Naive thymus-derived CD4-positive, alpha-beta T cell (primary cell): ENCODE measurements at regions not wholly inside any gene's neighbourhood (a gene's known extent, or its start where the extent isn't known, plus 50 kb on each side); places are given as distances from the start of the nearest gene placed in this dataset.

ENCODE experiments used
- ATAC-seq: fragments of 150-1000 bp; cut with Tn5 transposase; 2 replicates; pipeline ENCODE4 v1.10.0; 2021; ENCODE audit warnings: mild to moderate bottlenecking, moderate library complexity
- CTCF ChIA-PET: fragments of 350-600 bp; sonication (Branson Sonifier 250); formaldehyde crosslinking; loops from one replicate; lab custom pipeline; 2021; ENCODE audit warnings: antibody characterized with exemption; lab: Charles Lee
- POLR2A ChIA-PET: fragments of 350-600 bp; sonication (Branson Sonifier 250); formaldehyde crosslinking; loops from one replicate; lab custom pipeline; 2021; ENCODE audit warnings: antibody characterized with exemption, inconsistent platforms; lab: Charles Lee
- DNase-seq, 9 donors: peaks; one replicate each; pipeline versions ENCODE4 v3.0.0 to v3.0.0-alpha.2; 2020 to 2022; ENCODE audit warnings: mixed read lengths in 1 of 9
- H3K27ac ChIP-seq: one replicate; pipeline ENCODE4 v1.7.0; 2013; ENCODE audit warnings: mild to moderate bottlenecking, low read depth, low read length, moderate library complexity
- H3K27me3 ChIP-seq, 2 donors: one replicate each; pipeline ENCODE4 v1.7.0; 2013; ENCODE audit warnings: low read length in 2 of 2, mild to moderate bottlenecking in 2 of 2, moderate library complexity in 2 of 2; ENCODE audit not compliant: control insufficient read depth in 2 of 2, insufficient read depth in 2 of 2
- H3K36me3 ChIP-seq, 3 experiments: 1 replicate in 2 of 3; 2 replicates in 1 of 3; pipeline ENCODE4 v1.7.0; 2013; ENCODE audit warnings: low read length in 3 of 3, mild to moderate bottlenecking in 3 of 3, moderate library complexity in 1 of 3; ENCODE audit not compliant: insufficient read depth in 3 of 3, control insufficient read depth in 2 of 3
- H3K4me1 ChIP-seq, 2 donors: one replicate each; pipeline ENCODE4 v1.7.0; 2013; ENCODE audit warnings: low read length in 2 of 2, mild to moderate bottlenecking in 2 of 2, moderate library complexity in 1 of 2; ENCODE audit not compliant: control insufficient read depth in 2 of 2, insufficient read depth in 2 of 2
- H3K4me3 ChIP-seq: 2 replicates; pipeline ENCODE4 v1.7.0; 2013; ENCODE audit warnings: mild to moderate bottlenecking, low read length
- H3K9me3 ChIP-seq, 3 experiments: 1 replicate in 2 of 3; 2 replicates in 1 of 3; pipeline ENCODE4 v1.7.0; 2013; ENCODE audit warnings: low read length in 3 of 3; ENCODE audit not compliant: control insufficient read depth in 2 of 3
- H3K27ac Mint-ChIP-seq, 9 donors: one replicate each; pipeline ENCODE4 v1.8.0; 2020 to 2022; ENCODE audit warnings: mixed read lengths in 9 of 9, mild to moderate bottlenecking in 8 of 9, moderate library complexity in 5 of 9, inconsistent platforms in 2 of 9
- H3K27me3 Mint-ChIP-seq, 5 donors: one replicate each; pipeline ENCODE4 v1.8.0; 2021 to 2022; ENCODE audit warnings: mixed read lengths in 5 of 5, mild to moderate bottlenecking in 1 of 5
- H3K36me3 Mint-ChIP-seq, 5 donors: one replicate each; pipeline ENCODE4 v1.8.0; 2020 to 2022; ENCODE audit warnings: mixed read lengths in 5 of 5, mild to moderate bottlenecking in 3 of 5, inconsistent platforms in 1 of 5
- H3K4me1 Mint-ChIP-seq, 7 donors: one replicate each; pipeline ENCODE4 v1.8.0; 2020 to 2022; ENCODE audit warnings: mixed read lengths in 7 of 7, mild to moderate bottlenecking in 3 of 7, inconsistent platforms in 1 of 7
- H3K4me3 Mint-ChIP-seq, 10 donors: one replicate each; pipeline ENCODE4 v1.8.0; 2020 to 2022; ENCODE audit warnings: mild to moderate bottlenecking in 10 of 10, mixed read lengths in 10 of 10, moderate library complexity in 6 of 10, inconsistent platforms in 2 of 10
- H3K9me3 Mint-ChIP-seq, 11 donors: one replicate each; pipeline ENCODE4 v1.8.0; 2020 to 2022; ENCODE audit warnings: mixed read lengths in 11 of 11, mild to moderate bottlenecking in 4 of 11, inconsistent platforms in 1 of 11, moderate library complexity in 1 of 11
- intact Hi-C, 2 donors: fragments of 100-400 bp; cut with micrococcal nuclease; formaldehyde crosslinking; loops; one replicate each; pipeline ENCODE4 v1.15.1; 2023

DNA sequence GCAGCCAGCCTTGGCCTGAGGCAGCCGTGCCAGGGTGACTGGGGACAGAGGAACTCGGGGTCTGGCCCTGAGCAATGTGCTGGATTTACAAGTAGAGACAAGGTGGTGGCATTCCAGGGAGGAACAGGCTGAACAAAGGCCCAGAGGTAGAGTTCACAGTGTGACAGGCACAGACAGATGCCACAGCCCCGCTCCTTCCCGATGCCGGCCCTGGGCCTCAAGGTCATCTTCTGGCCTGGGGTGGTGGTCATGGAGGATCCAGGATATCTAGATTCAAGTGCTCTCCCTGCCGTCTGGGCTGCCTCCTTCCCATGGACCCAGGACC lies 68.9 kb upstream of the COL13A1 start:
- Mint-ChIP-seq H3K27me3 (peaks cover 0 to 8% (median 5%) of the 10 kb centered on the region in 5 donors), H3K36me3 (no peaks in the 10 kb centered on the region), H3K4me3 (no peak overlapping the region), H3K4me1 (peaks cover 8 to 21% (median 14%) of the 10 kb centered on the region in 7 donors), H3K27ac (no peak overlapping the region), H3K9me3 (no peaks in the 10 kb centered on the region)
- DNase-seq (no peak), ATAC-seq (no peak)
- intact Hi-C loops = no loop called here
- ChIA-PET CTCF (no interaction called here), POLR2A (no interaction called here)
- Histone ChIP-seq H3K27ac (no peak overlapping the region), H3K36me3 (no peaks in the 10 kb centered on the region), H3K27me3 (no peaks in the 10 kb centered on the region), H3K9me3 (no peaks in the 10 kb centered on the region), H3K4me3 (no peak overlapping the region), H3K4me1 (no peaks in the 10 kb centered on the region)

DNA sequence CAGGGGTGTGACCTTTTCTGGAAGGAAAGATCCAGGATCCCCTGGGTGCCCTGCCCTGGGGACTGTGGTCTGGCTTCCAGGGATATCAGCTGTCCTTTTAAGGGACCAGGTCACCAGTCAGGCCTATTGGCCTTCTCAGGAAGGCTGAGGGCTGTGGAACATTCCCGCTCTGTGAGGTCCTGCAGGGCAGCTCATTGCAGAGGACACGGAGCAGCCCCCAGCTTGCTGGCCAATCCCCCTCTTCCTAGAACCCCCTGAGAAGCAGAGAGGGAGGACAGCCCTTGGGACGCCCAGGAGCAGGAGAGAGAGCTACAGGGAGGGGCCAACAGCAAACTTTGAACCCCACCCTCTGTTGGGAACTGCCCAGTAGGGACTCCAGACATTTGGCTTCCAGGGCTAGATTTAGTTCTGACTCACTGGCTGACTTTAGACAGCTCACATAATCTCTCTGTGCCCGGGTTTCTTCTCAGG lies 67.9 kb upstream of the COL13A1 start:
- DNase-seq (no peak), ATAC-seq (no peak)
- H3K36me3 Mint-ChIP-seq = no peaks in the 10 kb centered on the region
- no peak overlapping the region for H3K27ac Mint-ChIP-seq
- ChIA-PET CTCF (no interaction called here), POLR2A (no interaction called here)
- peaks cover 8 to 16% (median 13%) of the 10 kb centered on the region in 7 donors for H3K4me1 Mint-ChIP-seq
- H3K27me3 ChIP-seq = no peaks in the 10 kb centered on the region
- intact Hi-C loops = no loop called here
- no peaks in the 10 kb centered on the region for H3K9me3 ChIP-seq
- no peaks in the 10 kb centered on the region for H3K36me3 ChIP-seq
- no peaks in the 10 kb centered on the region for H3K4me1 ChIP-seq
- H3K4me3 ChIP-seq = no peak overlapping the region
- no peak overlapping the region for H3K4me3 Mint-ChIP-seq
- H3K9me3 Mint-ChIP-seq = no peaks in the 10 kb centered on the region
- H3K27ac ChIP-seq = no peak overlapping the region
- H3K27me3 Mint-ChIP-seq = peaks cover 0 to 5% (median 0%) of the 10 kb centered on the region in 5 donors

DNA sequence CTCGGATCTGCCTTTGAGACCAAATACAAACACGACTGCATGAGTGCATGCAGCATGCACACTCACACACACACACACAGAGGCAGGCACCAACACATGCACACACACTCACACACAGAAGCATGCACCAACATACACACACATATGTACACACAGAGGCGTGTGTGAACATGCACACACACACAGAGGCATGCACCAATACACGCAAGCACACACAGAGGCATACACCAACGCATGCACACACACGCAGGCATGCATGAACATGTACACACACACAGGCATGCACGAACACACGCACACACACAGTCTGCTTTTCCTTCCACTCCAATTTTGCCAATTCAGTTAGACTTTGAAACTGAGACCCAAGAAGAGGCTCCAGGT lies 67.3 kb upstream of the COL13A1 start:
- Histone ChIP-seq H3K36me3 (no peaks in the 10 kb centered on the region), H3K4me1 (no peaks in the 10 kb centered on the region), H3K9me3 (no peaks in the 10 kb centered on the region), H3K27ac (no peak overlapping the region), H3K4me3 (no peak overlapping the region), H3K27me3 (no peaks in the 10 kb centered on the region)
- ChIA-PET CTCF (no interaction called here), POLR2A (no interaction called here)
- Mint-ChIP-seq H3K9me3 (no peaks in the 10 kb centered on the region), H3K4me1 (peaks cover 8 to 16% (median 13%) of the 10 kb centered on the region in 7 donors), H3K27me3 (peaks cover 0 to 5% (median 0%) of the 10 kb centered on the region in 5 donors), H3K4me3 (peak overlapping the region in 1 of 10 donors; percentile 2), H3K36me3 (no peaks in the 10 kb centered on the region), H3K27ac (no peak overlapping the region)
- intact Hi-C loops = no loop called here
- no peak for DNase-seq
- ATAC-seq = no peak

DNA sequence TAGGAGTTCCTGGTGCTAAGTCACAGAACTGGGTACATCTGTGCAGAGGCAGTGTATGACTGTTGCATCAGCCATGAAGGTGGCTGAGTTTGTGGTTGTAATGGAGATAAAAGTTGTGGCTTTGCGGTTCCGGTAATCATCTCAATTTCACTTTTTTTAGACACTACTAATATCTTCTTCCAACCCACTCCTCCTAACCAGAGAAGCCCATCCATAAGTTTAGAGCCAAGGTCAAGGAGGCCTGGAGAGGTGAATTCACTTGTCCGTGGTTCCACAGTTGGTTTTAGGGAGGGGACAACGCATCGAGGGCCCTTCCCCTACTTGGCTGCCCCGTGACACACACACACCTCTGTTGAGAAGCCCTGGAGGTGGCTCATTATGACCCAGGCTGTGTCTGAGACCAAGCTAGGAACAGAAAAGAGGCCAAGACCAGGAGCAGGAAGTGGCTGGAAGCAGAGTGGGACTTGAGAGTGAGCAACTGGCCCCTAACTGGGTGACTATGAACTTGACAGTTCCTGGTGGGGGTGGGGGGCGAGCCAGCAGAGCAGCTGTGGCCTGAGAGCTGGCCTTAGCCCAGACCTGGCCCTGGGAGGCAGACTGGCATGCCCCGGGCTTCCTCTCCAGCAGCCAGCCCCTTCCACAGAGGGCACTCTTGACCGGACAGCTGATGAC lies 66.8 kb upstream of the COL13A1 start:
- Histone ChIP-seq H3K27me3 (no peaks in the 10 kb centered on the region), H3K27ac (no peak overlapping the region), H3K36me3 (no peaks in the 10 kb centered on the region), H3K9me3 (no peaks in the 10 kb centered on the region), H3K4me1 (no peaks in the 10 kb centered on the region), H3K4me3 (no peak overlapping the region)
- peaks cover 0 to 5% (median 0%) of the 10 kb centered on the region in 5 donors for H3K27me3 Mint-ChIP-seq
- H3K4me3 Mint-ChIP-seq = peak overlapping the region in 1 of 10 donors; percentile 13
- CTCF ChIA-PET = no interaction called here
- DNase-seq (no peak), ATAC-seq (no peak)
- intact Hi-C loops = no loop called here
- POLR2A ChIA-PET = no interaction called here
- no peaks in the 10 kb centered on the region for H3K36me3 Mint-ChIP-seq
- no peaks in the 10 kb centered on the region for H3K9me3 Mint-ChIP-seq
- peaks cover 8 to 16% (median 13%) of the 10 kb centered on the region in 7 donors for H3K4me1 Mint-ChIP-seq
- no peak overlapping the region for H3K27ac Mint-ChIP-seq

DNA sequence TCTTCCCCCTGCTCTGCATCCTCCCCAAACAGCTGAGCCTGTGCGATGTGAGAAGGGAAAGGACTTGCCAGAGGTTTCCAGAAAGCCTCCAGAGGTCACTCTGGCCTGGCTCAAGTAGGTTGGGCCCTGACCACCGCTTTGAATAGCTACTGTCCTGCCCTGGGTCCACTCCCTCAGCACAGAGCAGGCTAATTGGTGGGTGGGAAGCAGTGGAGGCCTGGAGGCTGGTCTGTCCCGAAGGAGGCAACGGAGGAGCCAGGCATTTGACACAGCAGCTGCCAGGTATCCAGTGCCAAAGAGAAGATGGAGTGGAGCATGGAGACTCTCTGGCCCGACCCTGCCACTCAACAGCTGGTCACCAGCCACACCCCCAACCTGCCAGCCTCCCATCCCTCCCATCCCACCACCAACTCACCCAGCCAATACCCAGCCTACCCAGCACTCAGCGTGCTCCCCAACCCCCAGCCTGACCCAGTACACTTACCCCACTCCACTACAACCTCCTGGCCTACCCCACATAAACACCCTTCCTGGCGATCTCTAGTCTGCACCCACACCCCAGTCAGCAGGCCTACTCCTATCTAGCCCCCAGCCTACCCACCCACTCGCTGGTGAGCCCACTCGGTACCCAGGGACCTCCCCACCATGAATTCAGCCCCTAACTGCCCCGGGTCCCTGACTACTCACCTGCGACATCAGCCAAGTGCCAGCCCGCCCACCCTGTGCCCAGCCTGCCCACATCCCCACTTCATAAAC lies 64.6 kb upstream of the COL13A1 start:
- Mint-ChIP-seq H3K9me3 (no peaks in the 10 kb centered on the region), H3K27me3 (peaks cover 0 to 8% (median 0%) of the 10 kb centered on the region in 5 donors), H3K27ac (no peak overlapping the region), H3K4me1 (peaks cover 8 to 16% (median 13%) of the 10 kb centered on the region in 7 donors), H3K4me3 (no peak overlapping the region), H3K36me3 (no peaks in the 10 kb centered on the region)
- Histone ChIP-seq H3K27me3 (no peaks in the 10 kb centered on the region), H3K27ac (no peak overlapping the region), H3K4me1 (no peaks in the 10 kb centered on the region), H3K4me3 (no peak overlapping the region), H3K9me3 (no peaks in the 10 kb centered on the region), H3K36me3 (no peaks in the 10 kb centered on the region)
- ChIA-PET CTCF (no interaction called here), POLR2A (no interaction called here)
- intact Hi-C loops = no loop called here
- DNase-seq (no peak), ATAC-seq (no peak)

DNA sequence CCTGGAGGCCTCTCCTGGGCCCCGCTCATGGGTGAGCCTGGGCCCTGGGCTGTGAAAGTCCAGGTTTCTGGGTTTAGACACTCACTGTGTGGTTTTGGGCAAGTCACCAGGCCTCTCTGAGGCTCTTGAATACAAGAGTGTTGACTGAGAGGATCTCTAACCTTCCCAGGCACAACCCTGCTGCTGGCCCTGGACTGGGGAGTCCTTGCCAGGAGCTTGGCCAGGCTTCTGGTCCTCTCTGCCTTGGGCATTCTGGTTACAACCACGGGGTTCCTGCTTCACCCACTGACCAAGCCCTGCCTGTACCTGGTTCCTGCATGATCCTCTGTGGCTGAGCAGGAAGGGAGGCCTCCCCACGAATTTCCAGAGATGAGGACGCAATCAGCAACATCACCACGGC lies 63.6 kb upstream of the COL13A1 start:
- intact Hi-C loops = no loop called here
- DNase-seq = no peak
- H3K4me3 Mint-ChIP-seq = no peak overlapping the region
- H3K4me1 Mint-ChIP-seq = peaks cover 8 to 16% (median 13%) of the 10 kb centered on the region in 7 donors
- ChIA-PET CTCF (no interaction called here), POLR2A (no interaction called here)
- no peaks in the 10 kb centered on the region for H3K36me3 Mint-ChIP-seq
- H3K9me3 Mint-ChIP-seq = no peaks in the 10 kb centered on the region
- Histone ChIP-seq H3K27ac (no peak overlapping the region), H3K4me3 (no peak overlapping the region), H3K27me3 (no peaks in the 10 kb centered on the region), H3K36me3 (no peaks in the 10 kb centered on the region), H3K4me1 (no peaks in the 10 kb centered on the region), H3K9me3 (no peaks in the 10 kb centered on the region)
- H3K27ac Mint-ChIP-seq = no peak overlapping the region
- peaks cover 3 to 13% (median 5%) of the 10 kb centered on the region in 5 donors for H3K27me3 Mint-ChIP-seq
- no peak for ATAC-seq
